ENCODE measurements at regions not wholly inside any gene's neighbourhood (a gene's known extent, or its start where the extent isn't known, plus 50 kb on each side); places are given as distances from the start of the nearest gene placed in this dataset.

DNA sequence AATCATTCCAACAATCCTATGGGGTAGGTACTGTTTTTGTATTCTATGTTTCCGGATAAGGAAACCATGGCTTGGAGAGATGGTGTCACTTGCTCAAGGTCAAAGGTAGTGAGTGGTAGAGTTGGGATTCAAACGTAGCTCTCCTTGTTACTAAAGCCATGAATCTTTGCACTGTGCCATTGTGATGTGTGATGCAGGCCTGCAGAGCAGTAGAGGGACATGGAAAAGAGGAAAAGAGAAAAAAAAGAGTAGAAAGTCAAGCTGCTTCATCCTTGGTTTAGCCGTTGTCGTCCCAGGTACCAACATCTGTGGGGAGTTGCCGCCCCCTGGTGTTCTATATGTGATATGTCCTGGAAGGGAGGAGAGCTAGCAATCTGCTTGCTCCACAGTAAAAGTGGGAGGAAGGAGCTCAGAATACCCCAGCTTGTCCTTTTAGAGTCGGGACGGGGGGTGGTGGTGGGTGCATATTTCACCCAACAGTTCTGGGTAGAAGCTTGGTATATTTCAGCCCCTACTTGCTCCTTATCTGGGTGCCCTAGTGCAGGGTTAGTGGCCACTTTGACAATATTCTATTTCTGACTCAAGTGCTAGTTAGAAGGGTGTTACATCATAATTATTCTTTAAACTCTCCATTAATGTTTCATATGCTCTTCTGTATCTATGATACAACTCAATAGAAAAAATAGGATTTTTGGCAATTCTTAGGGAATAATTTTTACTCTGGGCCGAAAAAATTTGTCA, 98.4 kb downstream of the EBNA1BP2 start:
- no peaks in the 10 kb centered on the region for H3K36me3 Mint-ChIP-seq (ENCODE audit: insufficient read depth, unreplicated experiment)
- BruUV-seq (replicated peaks): no TSS peak
- TF ChIP-seq, protein P1, sequence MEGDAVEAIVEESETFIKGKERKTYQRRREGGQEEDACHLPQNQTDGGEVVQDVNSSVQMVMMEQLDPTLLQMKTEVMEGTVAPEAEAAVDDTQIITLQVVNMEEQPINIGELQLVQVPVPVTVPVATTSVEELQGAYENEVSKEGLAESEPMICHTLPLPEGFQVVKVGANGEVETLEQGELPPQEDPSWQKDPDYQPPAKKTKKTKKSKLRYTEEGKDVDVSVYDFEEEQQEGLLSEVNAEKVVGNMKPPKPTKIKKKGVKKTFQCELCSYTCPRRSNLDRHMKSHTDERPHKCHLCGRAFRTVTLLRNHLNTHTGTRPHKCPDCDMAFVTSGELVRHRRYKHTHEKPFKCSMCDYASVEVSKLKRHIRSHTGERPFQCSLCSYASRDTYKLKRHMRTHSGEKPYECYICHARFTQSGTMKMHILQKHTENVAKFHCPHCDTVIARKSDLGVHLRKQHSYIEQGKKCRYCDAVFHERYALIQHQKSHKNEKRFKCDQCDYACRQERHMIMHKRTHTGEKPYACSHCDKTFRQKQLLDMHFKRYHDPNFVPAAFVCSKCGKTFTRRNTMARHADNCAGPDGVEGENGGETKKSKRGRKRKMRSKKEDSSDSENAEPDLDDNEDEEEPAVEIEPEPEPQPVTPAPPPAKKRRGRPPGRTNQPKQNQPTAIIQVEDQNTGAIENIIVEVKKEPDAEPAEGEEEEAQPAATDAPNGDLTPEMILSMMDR (IDR thresholded peaks at IDR 0.05; ENCODE audit: unreplicated experiment): peak; percentile 77
- ChIA-PET POLR2A (interaction anchor here (0.6 to 2.9 kb wide), 20 partner anchors 9 to 321 kb away, joined by 3 to 54 read pairs (median 6); partner anchors contain the start of genes CFAP57, EBNA1BP2 and ZNF691), CTCF (interaction anchor here (0.6 to 8.7 kb wide), 47 partner anchors 9 to 345 kb away, joined by 3 to 309 read pairs (median 5); partner anchors contain the start of gene TMEM269)
- no peak overlapping the region for H3K27ac Mint-ChIP-seq (ENCODE audit: low read depth, unreplicated experiment)
- intact Hi-C loops (cut with micrococcal nuclease): loop anchor here (1.0 to 10.0 kb wide), 5 partner anchors 142 to 295 kb away; no protein-coding TSS in a partner anchor
- H3K27me3 Mint-ChIP-seq (ENCODE audit: insufficient read depth, unreplicated experiment): no peaks in the 10 kb centered on the region
- peaks cover 12% of the 10 kb centered on the region for H3K4me1 Mint-ChIP-seq (ENCODE audit: insufficient read depth, unreplicated experiment)
- H3K9me3 Mint-ChIP-seq (ENCODE audit: unreplicated experiment): no peaks in the 10 kb centered on the region
- peak; percentile 84 for DNase-seq (ENCODE audit: unreplicated experiment)
- no peak overlapping the region for H3K4me3 Mint-ChIP-seq (ENCODE audit: unreplicated experiment)

DNA sequence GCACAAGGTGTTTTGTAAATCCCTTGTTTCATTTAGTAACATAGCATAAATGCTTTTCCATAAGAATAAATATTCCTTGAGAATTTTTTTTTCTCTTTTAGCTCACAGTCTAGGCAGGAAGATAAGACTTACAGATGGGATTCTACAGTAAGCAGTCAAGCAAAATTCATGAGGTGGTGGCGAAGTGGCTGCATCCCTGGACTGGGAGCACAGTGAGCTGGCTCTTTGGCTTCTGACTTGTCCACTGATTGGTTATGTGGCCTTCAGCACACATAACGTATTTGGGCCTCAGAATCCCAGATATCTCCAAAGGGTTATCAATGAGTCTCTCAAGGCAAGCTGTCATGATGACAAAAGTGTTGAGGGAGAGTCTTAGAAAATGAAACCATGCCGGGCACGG, 99.8 kb downstream of the EBNA1BP2 start:
- no peak overlapping the region for H3K27ac Mint-ChIP-seq (ENCODE audit: low read depth, unreplicated experiment)
- intact Hi-C loops (cut with micrococcal nuclease): loop anchor here (2.0 to 10.0 kb wide), 2 partner anchors 150 to 152 kb away; no protein-coding TSS in a partner anchor
- no peaks in the 10 kb centered on the region for H3K36me3 Mint-ChIP-seq (ENCODE audit: insufficient read depth, unreplicated experiment)
- TF ChIP-seq, protein P1 (IDR thresholded peaks at IDR 0.05; ENCODE audit: unreplicated experiment): no peak
- DNase-seq (ENCODE audit: unreplicated experiment): no peak
- ChIA-PET POLR2A (interaction anchor here (1.4 to 2.9 kb wide), 7 partner anchors 51 to 159 kb away, joined by 4 to 54 read pairs (median 12); no protein-coding TSS in a partner anchor), CTCF (interaction anchor here (0.5 to 8.7 kb wide), 21 partner anchors 7 to 1649 kb away, joined by 3 to 309 read pairs (median 9); no protein-coding TSS in a partner anchor)
- H3K9me3 Mint-ChIP-seq (ENCODE audit: unreplicated experiment): no peaks in the 10 kb centered on the region
- no TSS peak for BruUV-seq (replicated peaks)
- H3K4me1 Mint-ChIP-seq (ENCODE audit: insufficient read depth, unreplicated experiment): peaks cover 8% of the 10 kb centered on the region
- no peaks in the 10 kb centered on the region for H3K27me3 Mint-ChIP-seq (ENCODE audit: insufficient read depth, unreplicated experiment)
- H3K4me3 Mint-ChIP-seq (ENCODE audit: unreplicated experiment): no peak overlapping the region

DNA sequence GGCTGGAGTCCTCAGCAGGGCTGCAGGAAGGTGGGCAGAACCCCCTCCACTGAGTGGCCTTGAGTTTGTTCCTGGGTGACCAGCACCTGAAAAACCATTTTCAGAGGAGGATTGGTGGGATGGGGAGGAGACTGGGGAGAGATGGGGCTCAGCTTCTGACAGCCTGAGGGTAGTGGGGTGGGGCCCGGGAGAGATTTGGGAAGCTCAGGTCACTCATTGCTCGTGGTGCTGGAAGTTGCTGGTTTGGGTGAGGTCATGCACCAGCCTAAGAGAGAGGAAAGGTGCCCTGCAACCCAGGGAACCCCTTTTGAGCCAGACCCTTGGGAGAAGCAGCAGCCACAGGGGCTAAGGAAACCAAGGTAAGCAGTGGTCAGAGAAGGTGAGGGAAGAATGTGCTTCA, 100.8 kb downstream of the EBNA1BP2 start:
- intact Hi-C loops (cut with micrococcal nuclease): loop anchor here (10.0 kb wide), 1 partner anchor 154 kb away; no protein-coding TSS in a partner anchor
- H3K27me3 Mint-ChIP-seq (ENCODE audit: insufficient read depth, unreplicated experiment): no peaks in the 10 kb centered on the region
- DNase-seq (ENCODE audit: unreplicated experiment): no peak
- no peaks in the 10 kb centered on the region for H3K36me3 Mint-ChIP-seq (ENCODE audit: insufficient read depth, unreplicated experiment)
- ChIA-PET POLR2A (interaction anchor here (1.4 kb wide), 1 partner anchor 135 kb away, joined by 4 read pairs; no protein-coding TSS in a partner anchor), CTCF (interaction anchor here (0.6 to 8.7 kb wide), 6 partner anchors 50 to 297 kb away, joined by 3 to 309 read pairs (median 14); no protein-coding TSS in a partner anchor)
- BruUV-seq (replicated peaks): no TSS peak
- TF ChIP-seq, protein P1 (IDR thresholded peaks at IDR 0.05; ENCODE audit: unreplicated experiment): no peak
- no peaks in the 10 kb centered on the region for H3K9me3 Mint-ChIP-seq (ENCODE audit: unreplicated experiment)
- H3K4me1 Mint-ChIP-seq (ENCODE audit: insufficient read depth, unreplicated experiment): peaks cover 5% of the 10 kb centered on the region
- no peak overlapping the region for H3K27ac Mint-ChIP-seq (ENCODE audit: low read depth, unreplicated experiment)
- H3K4me3 Mint-ChIP-seq (ENCODE audit: unreplicated experiment): no peak overlapping the region

DNA sequence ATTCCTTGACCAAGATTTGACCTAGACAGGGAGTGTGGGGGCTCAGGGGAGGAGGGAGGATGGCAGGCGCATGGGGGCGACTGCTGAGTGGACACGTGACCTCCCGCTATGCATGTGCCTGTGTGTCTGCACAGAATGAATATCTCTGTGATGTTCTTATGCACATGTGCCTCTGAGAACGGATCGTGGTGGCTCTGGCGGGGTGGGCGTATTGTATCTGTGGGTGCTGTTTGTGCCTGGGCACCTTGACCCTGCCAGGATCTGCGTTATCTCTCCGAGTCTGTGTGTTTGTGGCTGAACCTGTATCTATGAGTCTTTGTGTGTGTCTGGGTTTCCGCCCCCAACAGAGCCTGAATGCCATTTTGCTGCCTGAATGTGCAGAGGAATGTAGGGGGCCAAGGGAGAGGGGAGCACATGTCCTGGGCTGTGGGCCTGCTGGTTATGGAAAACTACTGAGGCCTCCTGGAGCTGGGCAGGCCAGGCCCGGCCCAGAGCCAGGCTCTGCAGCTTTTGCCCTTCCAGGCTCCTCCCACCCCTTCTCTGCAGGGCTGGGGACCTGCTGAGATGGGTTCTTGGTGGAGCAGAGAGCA, 102.5 kb downstream of the EBNA1BP2 start:
- no peaks in the 10 kb centered on the region for H3K27me3 Mint-ChIP-seq (ENCODE audit: insufficient read depth, unreplicated experiment)
- no peaks in the 10 kb centered on the region for H3K36me3 Mint-ChIP-seq (ENCODE audit: insufficient read depth, unreplicated experiment)
- H3K4me1 Mint-ChIP-seq (ENCODE audit: insufficient read depth, unreplicated experiment): peaks cover 5% of the 10 kb centered on the region
- H3K4me3 Mint-ChIP-seq (ENCODE audit: unreplicated experiment): no peak overlapping the region
- H3K27ac Mint-ChIP-seq (ENCODE audit: low read depth, unreplicated experiment): no peak overlapping the region
- TF ChIP-seq, protein P1 (IDR thresholded peaks at IDR 0.05; ENCODE audit: unreplicated experiment): no peak
- no TSS peak for BruUV-seq (replicated peaks)
- intact Hi-C loops (cut with micrococcal nuclease): loop anchor here (10.0 kb wide), 1 partner anchor 155 kb away; no protein-coding TSS in a partner anchor
- H3K9me3 Mint-ChIP-seq (ENCODE audit: unreplicated experiment): no peaks in the 10 kb centered on the region
- POLR2A ChIA-PET: interaction anchor here (0.7 kb wide), 1 partner anchor 108 kb away, joined by 3 read pairs; no protein-coding TSS in a partner anchor
- CTCF ChIA-PET: interaction anchor here (1.1 to 8.7 kb wide), 3 partner anchors 9 to 156 kb away, joined by 3 to 309 read pairs (median 150); no protein-coding TSS in a partner anchor
- no peak for DNase-seq (ENCODE audit: unreplicated experiment)
